GM12801 (cell line): ENCODE measurements at regions not wholly inside any gene's neighbourhood (a gene's known extent, or its start where the extent isn't known, plus 50 kb on each side); places are given as distances from the start of the nearest gene placed in this dataset.

Experiments used
- CTCF ChIP-seq: IDR thresholded peaks from one replicate; pipeline ENCODE4 v1.5.1; 2011; ENCODE audit warnings: control low read depth; ENCODE audit not compliant: insufficient read length; ENCODE audit errors: extremely low read depth

DNA sequence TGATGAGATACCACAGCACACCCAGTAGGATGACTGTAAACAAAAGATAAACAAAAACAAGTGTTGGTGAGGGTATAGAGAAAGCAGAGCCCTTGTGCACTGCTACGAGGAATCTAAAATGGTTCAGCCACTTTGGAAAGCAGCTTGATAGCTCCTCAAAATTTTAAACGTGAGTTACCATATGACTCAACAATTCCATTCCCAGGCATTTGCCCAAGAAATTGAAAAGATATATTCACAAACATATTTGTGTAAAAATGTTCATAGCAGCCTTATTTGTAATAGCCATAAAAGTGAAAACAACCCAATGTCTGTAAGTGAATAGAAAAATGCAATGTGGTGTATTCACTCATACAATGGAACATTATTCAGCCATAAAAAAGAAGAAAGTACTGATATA is 141.0 kb upstream of the BTBD3 start:
- TF ChIP-seq CTCF = no peak

GRCh38 chr20:11777387-11778205 is 140.1 kb upstream of the BTBD3 start:
- no peak for TF ChIP-seq CTCF

DNA sequence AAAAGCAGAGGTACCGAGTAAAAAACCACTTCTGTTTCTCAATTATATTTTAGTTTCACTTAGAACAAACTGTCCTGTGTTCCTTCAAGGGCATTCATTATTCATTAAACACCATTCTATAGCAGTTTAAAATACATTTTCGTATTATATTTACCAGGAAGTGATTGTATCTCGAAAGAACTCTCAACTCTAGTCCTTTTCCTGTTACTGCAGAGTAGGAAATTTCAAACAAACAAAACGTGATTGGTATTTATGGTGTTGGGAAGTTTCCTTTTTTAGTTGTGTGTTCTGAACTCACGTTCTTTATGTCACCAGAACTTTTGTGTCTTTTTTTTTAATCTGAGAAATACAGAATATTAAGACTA is 139.5 kb upstream of the BTBD3 start:
- no peak for TF ChIP-seq CTCF

DNA sequence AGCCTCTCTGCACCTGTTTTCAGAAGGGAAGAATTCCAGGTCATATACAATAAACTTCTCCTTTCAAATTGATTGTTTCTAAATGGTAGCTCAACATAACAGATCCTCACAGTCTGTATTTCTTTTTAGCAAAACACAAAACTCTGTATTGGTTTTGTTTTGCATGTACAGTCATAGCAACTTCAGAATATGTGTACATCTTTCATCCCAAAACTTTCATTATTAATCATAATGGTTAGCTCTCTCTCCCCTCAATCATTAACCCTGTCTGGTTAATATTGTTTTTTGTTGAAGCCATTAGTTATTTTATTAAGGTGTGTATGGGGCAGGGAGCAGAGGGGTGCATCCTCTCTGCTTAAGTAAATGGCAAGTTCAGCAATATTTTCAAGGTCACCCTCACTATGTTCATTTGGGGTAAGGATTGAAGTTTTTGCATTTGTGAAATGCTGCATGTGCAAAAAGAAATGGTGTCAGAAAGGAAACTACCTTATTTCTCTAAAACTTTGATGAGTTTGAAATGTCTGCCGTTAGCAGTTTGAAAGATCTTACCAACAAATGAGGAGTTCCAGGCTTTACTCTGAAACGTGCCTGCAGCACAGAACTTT is 136.8 kb upstream of the BTBD3 start:
- TF ChIP-seq CTCF = no peak

DNA sequence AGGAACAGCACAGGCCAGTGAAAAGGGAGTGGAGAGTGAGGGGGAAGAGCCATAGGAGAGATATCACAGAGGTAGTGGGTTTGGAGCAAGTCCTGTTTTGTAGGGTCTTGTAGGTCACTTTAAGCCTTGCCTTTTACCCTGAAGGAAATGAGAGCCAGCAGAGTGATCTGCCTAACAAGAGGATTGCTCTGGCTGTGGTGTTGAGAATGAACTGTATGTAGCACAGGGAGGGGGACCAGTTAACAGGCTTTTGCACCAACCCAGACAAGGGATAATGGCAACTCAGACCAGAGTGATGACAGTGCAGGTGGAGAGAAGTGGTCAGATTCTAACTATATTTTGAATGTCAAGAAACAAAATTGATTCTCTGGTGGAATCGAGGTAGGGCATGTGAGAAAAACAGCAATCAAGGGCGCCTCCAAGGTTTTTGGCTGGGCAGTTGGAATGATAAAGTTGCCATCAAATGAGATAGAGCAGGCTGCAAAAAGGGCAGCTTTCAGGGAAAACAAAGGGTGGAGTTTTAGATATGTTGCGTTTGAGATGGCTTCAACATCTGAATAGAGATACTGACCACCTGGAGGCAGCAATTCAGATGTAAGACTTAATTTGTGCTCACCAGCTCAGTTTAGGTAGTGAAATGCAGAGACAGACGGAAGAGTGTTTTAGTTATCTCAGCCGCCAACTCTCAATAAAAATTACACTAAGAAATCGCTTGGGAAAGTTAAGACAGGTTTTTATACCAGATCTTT is 134.4 kb upstream of the BTBD3 start:
- no peak for TF ChIP-seq CTCF

- no peak for TF ChIP-seq CTCF
Observed at GRCh38 chr20:11785885-11786507, 131.7 kb upstream of the BTBD3 start.

DNA sequence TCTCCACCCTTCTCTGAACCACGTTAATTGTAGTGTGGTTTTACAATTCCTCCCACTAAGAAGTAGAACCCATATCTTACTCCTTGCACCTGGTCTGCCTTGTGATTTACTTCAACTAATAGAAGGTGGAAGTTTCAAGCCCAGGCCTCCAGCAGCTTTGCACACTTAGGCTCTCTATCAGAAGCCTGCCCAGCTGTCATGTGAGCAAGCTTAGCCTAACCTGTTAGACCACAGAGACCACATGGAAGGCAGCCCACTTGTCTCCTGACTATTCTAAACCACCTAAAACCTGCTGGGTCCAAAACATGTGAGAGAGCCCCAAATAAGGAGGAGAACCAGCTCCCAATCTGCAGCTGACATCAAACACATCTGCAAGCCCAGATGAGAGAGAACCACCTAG is 127.6 kb upstream of the BTBD3 start:
- no peak for TF ChIP-seq CTCF
